Progenitor cell of endocrine pancreas (in vitro differentiated cells): ENCODE measurements at regions not wholly inside any gene's neighbourhood (a gene's known extent, or its start where the extent isn't known, plus 50 kb on each side); places are given as distances from the start of the nearest gene placed in this dataset.

Experiments
- DNase-seq: peaks from one replicate; pipeline ENCODE4 v3.0.0; 2021; ENCODE audit warnings: low spot score; ENCODE audit not compliant: unreplicated experiment
- H3K27ac Mint-ChIP-seq: 2 replicates; pipeline ENCODE4 v1.8.0; 2021; ENCODE audit warnings: mild to moderate bottlenecking, moderate library complexity, mixed read lengths
- H3K27me3 Mint-ChIP-seq: 2 replicates; pipeline ENCODE4 v1.8.0; 2021; ENCODE audit warnings: mixed read lengths
- H3K36me3 Mint-ChIP-seq: 2 replicates; pipeline ENCODE4 v1.8.0; 2022; ENCODE audit warnings: mixed read lengths; ENCODE audit not compliant: insufficient read depth
- H3K4me1 Mint-ChIP-seq: 2 replicates; pipeline ENCODE4 v1.8.0; 2021; ENCODE audit warnings: low read depth, mixed read lengths
- H3K4me3 Mint-ChIP-seq: 2 replicates; pipeline ENCODE4 v1.8.0; 2021; ENCODE audit warnings: low read depth, mild to moderate bottlenecking, moderate library complexity, mixed read lengths
- H3K9me3 Mint-ChIP-seq: 2 replicates; pipeline ENCODE4 v1.8.0; 2021; ENCODE audit warnings: low read depth, mixed read lengths
- CTCF ChIP-seq: fragments of 200-600 bp; sonication (generic); IDR thresholded peaks from one replicate; pipeline ENCODE4 v1.5.0; 2021; ENCODE audit warnings: antibody characterized with exemption, mild to moderate bottlenecking; ENCODE audit not compliant: unreplicated experiment

GRCh38 chr14:84042992-84043391 lies 1487.0 kb upstream of the FLRT2 start:
- Mint-ChIP-seq H3K4me1 (peaks cover 9% of the 10 kb centered on the region), H3K27ac (no peak overlapping the region), H3K9me3 (peaks cover 4% of the 10 kb centered on the region), H3K27me3 (no peaks in the 10 kb centered on the region), H3K4me3 (no peak overlapping the region), H3K36me3 (no peaks in the 10 kb centered on the region)
- TF ChIP-seq CTCF = no peak
- DNase-seq = no peak

- Mint-ChIP-seq H3K9me3 (no peaks in the 10 kb centered on the region), H3K4me1 (no peaks in the 10 kb centered on the region), H3K4me3 (no peak overlapping the region), H3K27me3 (no peaks in the 10 kb centered on the region), H3K27ac (no peak overlapping the region), H3K36me3 (no peaks in the 10 kb centered on the region)
- TF ChIP-seq CTCF = no peak
- DNase-seq = no peak
Observed at GRCh38 chr14:84064316-84065125, 1465.4 kb upstream of the FLRT2 start.

- no peak for DNase-seq
- Mint-ChIP-seq H3K4me3 (no peak overlapping the region), H3K27me3 (no peaks in the 10 kb centered on the region), H3K9me3 (no peaks in the 10 kb centered on the region), H3K4me1 (no peaks in the 10 kb centered on the region), H3K27ac (no peak overlapping the region), H3K36me3 (no peaks in the 10 kb centered on the region)
- no peak for TF ChIP-seq CTCF
Observed at GRCh38 chr14:84065811-84066210, 1464.1 kb upstream of the FLRT2 start.

- Mint-ChIP-seq H3K27ac (no peak overlapping the region), H3K4me1 (no peaks in the 10 kb centered on the region), H3K4me3 (no peak overlapping the region), H3K36me3 (no peaks in the 10 kb centered on the region), H3K27me3 (no peaks in the 10 kb centered on the region), H3K9me3 (no peaks in the 10 kb centered on the region)
- no peak for TF ChIP-seq CTCF
- DNase-seq = no peak
Observed at GRCh38 chr14:84068288-84068687, 1461.7 kb upstream of the FLRT2 start.

- no peak overlapping the region for H3K4me3 Mint-ChIP-seq
- no peaks in the 10 kb centered on the region for H3K36me3 Mint-ChIP-seq
- no peaks in the 10 kb centered on the region for H3K27me3 Mint-ChIP-seq
- H3K9me3 Mint-ChIP-seq = no peaks in the 10 kb centered on the region
- no peak for DNase-seq
- no peak overlapping the region for H3K27ac Mint-ChIP-seq
- no peak for TF ChIP-seq CTCF
- H3K4me1 Mint-ChIP-seq = no peaks in the 10 kb centered on the region
Observed at GRCh38 chr14:84071061-84071460, 1458.9 kb upstream of the FLRT2 start.
